ENCODE measurements at regions not wholly inside any gene's neighbourhood (a gene's known extent, or its start where the extent isn't known, plus 50 kb on each side); places are given as distances from the start of the nearest gene placed in this dataset.

GRCh38 chr20:22768266-22769178 lies 184.2 kb upstream of the FOXA2 start:
- ATAC-seq: no peak
- no peaks in the 10 kb centered on the region for H3K36me3 ChIP-seq
- H3K9me3 ChIP-seq: no peaks in the 10 kb centered on the region
- no peak overlapping the region for H3K4me3 ChIP-seq
- no peaks in the 10 kb centered on the region for H3K4me1 ChIP-seq
- no peak for DNase-seq
- FAIRE-seq: no peak
- no peak for TF ChIP-seq CTCF (IDR thresholded peaks at IDR 0.05)
- no peaks in the 10 kb centered on the region for H3K27me3 ChIP-seq
- 40 to 41% methylated on average over 11 of the region's 11 CpGs for WGBS, 2 donors
- intact Hi-C loops (cut with DNase I): no loop called here
- no peak overlapping the region for H3K27ac ChIP-seq

- no peaks in the 10 kb centered on the region for H3K9me3 ChIP-seq
- H3K27me3 ChIP-seq: no peaks in the 10 kb centered on the region
- H3K36me3 ChIP-seq: no peaks in the 10 kb centered on the region
- no peak overlapping the region for H3K4me3 ChIP-seq
- ATAC-seq: no peak
- no peak for FAIRE-seq
- no peak overlapping the region for H3K27ac ChIP-seq
- TF ChIP-seq CTCF (IDR thresholded peaks at IDR 0.05): no peak
- no peak for DNase-seq
- H3K4me1 ChIP-seq: no peaks in the 10 kb centered on the region
- intact Hi-C loops (cut with DNase I): no loop called here
Measured at GRCh38 chr20:22770241-22770800, 185.9 kb upstream of the FOXA2 start.

GRCh38 chr20:22771706-22772105 lies 187.3 kb upstream of the FOXA2 start:
- TF ChIP-seq CTCF (IDR thresholded peaks at IDR 0.05): no peak
- no peak overlapping the region for H3K4me3 ChIP-seq
- DNase-seq (no peak), FAIRE-seq (no peak), ATAC-seq (no peak)
- H3K36me3 ChIP-seq: no peaks in the 10 kb centered on the region
- 59 to 63% methylated on average over 5 of the region's 5 CpGs for WGBS, 2 donors
- intact Hi-C loops (cut with DNase I): no loop called here
- H3K27ac ChIP-seq: no peak overlapping the region
- no peaks in the 10 kb centered on the region for H3K4me1 ChIP-seq
- no peaks in the 10 kb centered on the region for H3K27me3 ChIP-seq
- H3K9me3 ChIP-seq: no peaks in the 10 kb centered on the region

GRCh38 chr20:22773344-22773743 lies 189.0 kb upstream of the FOXA2 start:
- no peak for TF ChIP-seq CTCF (IDR thresholded peaks at IDR 0.05)
- no peaks in the 10 kb centered on the region for H3K9me3 ChIP-seq
- ATAC-seq (no peak), FAIRE-seq (no peak), DNase-seq (no peak)
- intact Hi-C loops (cut with DNase I): no loop called here
- no peak overlapping the region for H3K27ac ChIP-seq
- no peaks in the 10 kb centered on the region for H3K27me3 ChIP-seq
- WGBS, 2 donors: 5 to 7% methylated on average over 3 of the region's 3 CpGs
- no peaks in the 10 kb centered on the region for H3K4me1 ChIP-seq
- no peaks in the 10 kb centered on the region for H3K36me3 ChIP-seq
- H3K4me3 ChIP-seq: no peak overlapping the region

GRCh38 chr20:22775256-22775655 lies 190.9 kb upstream of the FOXA2 start:
- no peak for TF ChIP-seq CTCF (IDR thresholded peaks at IDR 0.05)
- no peak overlapping the region for H3K27ac ChIP-seq
- DNase-seq (no peak), FAIRE-seq (no peak), ATAC-seq (no peak)
- intact Hi-C loops (cut with DNase I): no loop called here
- no peaks in the 10 kb centered on the region for H3K4me1 ChIP-seq
- no peaks in the 10 kb centered on the region for H3K27me3 ChIP-seq
- H3K36me3 ChIP-seq: no peaks in the 10 kb centered on the region
- 76 to 77% methylated on average over 1 of the region's 1 CpG for WGBS, 2 donors
- H3K9me3 ChIP-seq: no peaks in the 10 kb centered on the region
- H3K4me3 ChIP-seq: no peak overlapping the region
